ENCODE measurements at regions not wholly inside any gene's neighbourhood (a gene's known extent, or its start where the extent isn't known, plus 50 kb on each side); places are given as distances from the start of the nearest gene placed in this dataset.

GRCh38 chr20:53839423-53840176, 230.8 kb downstream of the BCAS1 start:
- TF ChIP-seq GATA2 (IDR thresholded peaks at IDR 0.05; ENCODE audit: low read depth, low read length) (no peak), GATA3 (IDR thresholded peaks at IDR 0.05; ENCODE audit: low read depth, low read length) (no peak)
